GM21447 (cell line): ENCODE measurements at regions not wholly inside any gene's neighbourhood (a gene's known extent, or its start where the extent isn't known, plus 50 kb on each side); places are given as distances from the start of the nearest gene placed in this dataset.

ENCODE experiments used
- ATAC-seq: cut with Tn5 transposase; IDR thresholded peaks from one replicate; pipeline ENCODE4 v1.9.1; 2021; ENCODE audit not compliant: unreplicated experiment

DNA sequence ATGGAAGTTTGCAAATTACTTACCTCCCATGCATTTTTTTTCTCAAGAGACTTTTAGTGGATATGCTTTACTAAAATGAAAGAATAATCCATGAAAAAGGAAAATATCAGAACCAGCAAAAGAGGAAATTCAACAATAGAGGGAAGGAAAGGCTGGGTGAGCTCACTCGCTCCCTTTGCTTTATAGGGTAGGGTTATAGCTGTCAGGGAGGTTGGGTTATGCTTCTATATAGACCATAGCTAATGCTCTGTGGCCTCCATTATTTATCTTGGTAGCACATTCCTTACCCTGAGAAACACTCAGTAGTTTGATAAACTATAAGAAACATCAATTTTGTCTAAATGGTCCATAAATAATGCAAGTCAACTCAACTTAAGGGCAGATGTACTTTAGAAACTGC lies 215.9 kb upstream of the FAR2 start:
- ATAC-seq = no peak

DNA sequence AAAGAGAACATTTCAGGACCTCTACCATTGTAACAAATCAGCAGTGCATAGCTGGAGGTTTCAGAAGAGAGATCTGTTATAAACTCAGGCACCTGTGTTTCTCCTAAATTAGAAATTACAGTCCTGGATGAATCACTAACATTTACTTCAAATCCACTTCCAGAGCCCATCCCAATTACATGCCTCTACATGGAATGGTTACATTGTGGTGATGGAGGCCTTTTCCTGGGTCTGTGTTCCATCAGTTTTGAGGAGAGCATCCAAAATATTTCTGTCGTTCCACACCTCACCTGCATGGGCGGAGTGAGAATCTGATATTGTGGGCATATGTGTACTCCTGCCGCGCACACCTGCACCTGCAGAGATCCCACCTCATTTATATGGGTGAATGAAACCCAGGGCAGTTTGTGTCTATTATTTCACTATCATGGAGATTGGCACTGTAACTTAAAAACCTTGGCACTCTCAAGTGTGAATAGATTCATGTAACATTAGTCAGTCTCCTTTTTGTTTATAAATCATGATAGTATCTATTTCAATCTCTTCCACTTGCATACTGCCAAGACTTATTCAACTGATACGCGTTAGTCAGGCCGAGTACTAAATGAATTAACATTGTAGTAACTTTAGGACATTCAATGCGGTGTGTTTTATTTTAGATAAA lies 215.1 kb upstream of the FAR2 start:
- no peak for ATAC-seq

DNA sequence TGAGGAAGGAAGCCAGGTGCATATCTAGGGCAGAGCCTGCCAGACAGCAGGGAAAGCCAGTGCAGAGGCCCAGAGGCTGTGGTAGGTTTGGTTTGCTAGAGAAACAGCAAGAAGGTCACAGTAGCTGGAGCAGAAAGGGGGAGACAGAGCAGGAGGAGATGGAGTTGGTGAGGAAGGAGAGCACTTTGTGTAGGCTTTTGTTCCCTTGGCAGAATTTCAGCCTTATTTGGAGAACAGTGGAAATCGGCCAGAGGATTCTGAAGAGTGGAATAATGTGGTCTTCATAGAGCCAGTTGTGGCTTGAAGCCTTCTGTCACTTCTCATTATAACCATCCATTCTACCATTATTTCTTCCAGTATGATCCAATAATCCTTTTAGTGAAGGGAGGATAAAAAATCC lies 212.9 kb upstream of the FAR2 start:
- ATAC-seq = no peak

DNA sequence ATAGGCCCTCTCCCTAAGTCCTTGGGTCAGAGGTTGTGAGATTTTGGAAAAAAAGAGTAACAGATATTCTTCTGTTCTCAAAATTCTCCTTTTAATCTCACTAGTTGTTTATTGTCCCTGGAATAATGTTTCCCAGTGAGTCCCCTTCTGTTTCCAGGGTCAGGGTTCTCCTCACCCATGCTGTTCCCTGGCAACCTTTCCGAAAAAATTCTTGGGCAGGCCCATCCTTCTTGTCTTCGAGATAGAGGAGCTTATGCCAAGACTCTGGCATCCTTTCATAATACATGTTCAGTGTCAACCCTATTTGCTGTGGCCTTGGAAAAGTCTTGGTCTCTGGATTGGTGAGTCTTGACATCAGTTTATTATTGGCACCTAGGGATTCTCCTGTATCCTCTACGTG lies 212.4 kb upstream of the FAR2 start:
- ATAC-seq = no peak

DNA sequence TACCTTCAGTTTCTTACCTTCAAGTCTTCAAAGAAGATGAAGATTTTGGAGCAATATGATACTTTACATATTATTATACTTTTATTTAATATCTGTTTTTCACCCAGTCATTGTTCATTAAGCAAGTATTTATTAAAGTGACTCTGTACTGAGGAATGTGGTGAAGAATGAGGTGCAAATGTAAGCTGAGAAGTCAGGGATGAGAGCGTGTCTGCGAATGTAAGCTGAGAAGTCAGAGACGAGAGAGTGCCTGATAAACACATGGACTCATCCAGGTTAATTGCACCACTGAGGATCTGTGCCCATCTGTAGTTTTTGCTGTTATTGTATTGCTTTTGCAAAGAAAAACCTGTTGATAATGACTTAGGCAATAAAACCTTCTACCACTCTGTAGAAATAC lies 211.9 kb upstream of the FAR2 start:
- no peak for ATAC-seq

DNA sequence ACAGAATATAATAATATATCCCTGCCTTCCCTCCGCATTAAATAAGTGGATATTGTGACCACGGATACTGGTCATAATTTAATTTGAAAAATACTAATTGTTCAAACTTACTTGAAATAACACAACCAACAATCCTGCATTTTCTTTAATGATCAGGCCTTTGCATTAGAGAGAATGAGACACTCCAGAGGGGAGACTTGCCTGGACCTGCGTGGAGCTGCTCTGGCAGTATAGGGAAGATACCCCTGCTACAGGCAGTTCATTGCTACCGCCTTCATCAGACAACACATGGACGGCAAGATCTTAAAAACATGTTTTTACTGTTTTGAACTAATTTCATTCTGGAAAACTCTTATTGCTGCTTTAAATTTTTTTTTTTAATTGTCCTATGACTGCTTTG lies 211.0 kb upstream of the FAR2 start:
- ATAC-seq = no peak

DNA sequence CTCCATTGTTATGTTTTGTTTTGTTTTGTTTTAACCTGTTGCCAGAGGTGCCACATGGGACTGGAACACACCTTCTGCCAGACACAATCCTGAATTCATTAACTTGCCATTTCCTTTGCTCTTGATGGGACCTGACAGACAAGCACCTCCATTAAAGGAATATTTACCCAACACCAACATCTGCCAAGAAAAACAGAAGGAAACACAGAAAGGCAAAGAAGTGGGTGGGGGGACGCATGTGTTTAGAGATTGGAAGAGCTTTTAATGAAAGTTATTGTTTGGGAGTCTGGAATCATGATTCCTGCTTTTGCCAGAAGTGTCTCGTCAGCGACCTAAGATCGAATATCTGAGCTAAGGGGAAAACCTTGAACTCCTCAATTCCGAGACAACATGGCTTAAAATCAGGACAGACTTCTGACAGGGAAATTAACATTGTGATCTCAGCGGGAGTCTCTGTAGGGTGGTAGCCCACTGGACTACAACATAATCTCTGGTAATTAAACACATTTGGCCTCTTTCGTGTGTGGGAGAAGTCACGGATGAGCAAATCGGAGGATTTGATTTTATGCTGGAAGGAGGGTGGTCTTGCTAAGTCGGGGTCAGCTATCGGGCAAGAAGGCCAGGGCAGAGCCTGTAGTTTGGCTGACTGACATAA lies 210.4 kb upstream of the FAR2 start:
- no peak for ATAC-seq

DNA sequence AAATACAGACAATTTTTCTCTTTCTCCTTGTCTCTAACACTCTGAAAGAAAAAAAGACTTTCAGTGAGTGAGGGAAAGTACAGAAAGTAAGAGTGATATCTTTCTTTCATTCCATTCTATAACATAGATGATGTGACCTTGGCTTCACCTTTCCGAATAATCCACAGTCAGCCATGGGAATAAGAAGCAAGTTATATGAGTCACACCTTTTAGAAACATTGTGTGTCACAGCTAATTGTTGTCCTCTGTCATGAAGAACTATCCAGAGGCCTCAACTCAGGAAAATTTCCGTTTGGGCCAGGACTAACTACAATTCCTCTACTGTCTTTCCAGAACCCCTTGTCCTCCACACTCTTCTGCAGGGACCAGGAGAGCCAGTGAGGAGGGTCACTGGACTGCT lies 209.7 kb upstream of the FAR2 start:
- ATAC-seq = no peak

DNA sequence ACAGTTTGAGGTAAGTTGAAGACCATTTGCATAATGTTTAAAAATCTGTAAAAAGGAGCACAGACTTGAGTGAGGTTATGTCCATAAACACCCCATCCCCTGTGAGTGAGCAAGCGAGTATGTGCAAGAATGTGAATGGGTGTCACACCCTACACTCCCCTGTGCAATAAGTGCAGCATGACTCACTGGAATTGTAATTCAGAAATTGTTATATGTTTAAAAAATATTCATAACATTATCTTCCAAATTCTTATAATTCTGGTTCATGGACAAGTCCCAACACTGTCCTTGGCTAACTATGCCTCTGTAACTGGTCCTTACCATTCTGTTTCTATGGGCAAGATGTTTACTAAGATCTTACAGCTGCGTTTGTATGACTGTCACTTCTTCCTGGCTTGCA lies 207.8 kb upstream of the FAR2 start:
- ATAC-seq = no peak

DNA sequence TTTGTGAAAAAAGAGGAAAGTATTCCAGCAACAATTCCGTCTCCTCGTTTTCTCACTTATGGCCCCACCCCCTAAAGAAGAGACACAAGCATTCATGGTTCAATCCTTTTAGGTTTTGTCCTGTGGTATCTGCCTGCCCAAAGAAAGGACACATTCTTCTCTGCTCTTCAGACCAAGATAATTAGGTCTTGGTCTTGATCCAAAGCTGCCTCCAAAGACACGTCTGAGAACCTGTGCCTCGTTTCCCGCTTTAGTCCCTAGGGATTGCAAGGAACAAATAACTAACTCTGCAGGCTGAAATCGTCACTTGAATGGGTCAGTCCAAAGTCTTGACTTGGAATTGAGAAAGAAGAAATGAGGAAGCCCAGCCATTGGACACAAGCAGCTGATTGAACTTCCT lies 202.7 kb upstream of the FAR2 start:
- no peak for ATAC-seq

DNA sequence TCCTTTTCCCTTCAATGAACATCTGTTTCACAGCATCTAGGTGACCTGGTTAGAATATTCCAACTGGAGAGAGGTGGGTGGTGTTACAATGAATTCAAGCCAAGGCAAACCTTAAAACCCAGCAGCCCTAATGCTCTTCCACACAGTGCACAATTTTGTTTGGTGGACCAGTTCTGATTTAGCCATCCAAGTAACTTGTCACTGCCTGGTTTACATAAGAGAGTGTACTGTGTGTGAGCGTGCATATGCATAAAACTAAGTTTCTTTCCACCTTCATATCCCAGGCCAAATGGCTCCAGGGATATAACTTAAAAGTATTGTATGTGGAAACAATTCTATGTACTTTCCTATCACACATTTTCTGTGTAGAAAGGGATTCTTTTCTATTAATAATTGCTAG lies 200.4 kb upstream of the FAR2 start:
- no peak for ATAC-seq

DNA sequence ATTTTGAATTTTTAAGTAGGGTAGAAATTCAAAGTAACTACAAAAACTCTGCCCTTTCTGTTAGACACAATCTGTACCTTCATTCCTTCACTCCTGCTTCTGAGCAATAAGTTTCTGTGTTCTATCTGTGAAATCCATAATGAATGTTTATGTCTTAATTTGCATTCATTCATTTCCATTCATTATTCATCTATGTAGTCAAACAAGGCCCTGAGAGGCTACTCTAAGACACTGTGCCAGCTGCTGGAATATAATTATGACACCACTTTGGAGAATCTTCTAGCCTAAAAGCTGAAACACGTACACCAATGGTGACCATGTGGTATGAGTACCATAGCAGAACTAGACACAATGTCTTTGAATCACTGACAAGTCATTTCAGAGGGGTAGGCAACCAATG lies 199.9 kb upstream of the FAR2 start:
- no peak for ATAC-seq

DNA sequence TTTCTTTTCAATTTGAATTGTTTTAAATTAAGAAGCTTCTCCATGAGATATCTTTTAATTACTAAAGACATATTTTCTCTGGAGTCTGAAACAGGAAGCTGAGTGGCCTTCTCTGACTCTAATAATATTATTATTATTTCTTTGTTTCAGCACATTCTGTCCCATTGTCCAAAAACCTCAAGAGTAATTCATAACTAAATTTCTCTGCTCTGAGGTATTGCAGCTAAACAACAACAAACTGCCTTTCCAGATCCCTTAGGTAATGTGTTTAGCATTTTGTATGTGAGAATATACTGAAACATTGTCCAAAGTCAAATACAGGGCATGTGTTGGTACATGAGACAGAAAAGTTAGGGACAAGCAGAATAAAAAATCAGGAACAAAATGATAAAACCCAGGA lies 199.0 kb upstream of the FAR2 start:
- no peak for ATAC-seq

DNA sequence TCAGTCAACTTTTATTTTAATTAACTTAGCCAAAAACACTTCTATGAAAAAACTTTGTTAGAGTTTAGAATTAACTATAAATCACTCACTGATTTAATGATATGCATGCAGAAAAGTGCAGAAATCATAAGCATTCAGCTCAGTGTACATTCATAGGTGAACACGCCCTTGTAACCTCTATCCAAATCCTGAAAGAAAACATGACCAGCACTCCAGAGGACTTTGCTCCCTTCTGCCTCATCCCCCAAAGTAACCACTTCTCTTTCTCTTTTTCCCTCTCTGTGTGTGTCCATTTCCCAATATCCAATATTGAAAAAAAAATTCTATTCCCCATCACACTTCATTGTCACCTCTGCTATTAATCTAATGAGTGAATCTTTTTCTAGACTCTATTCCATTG lies 197.1 kb upstream of the FAR2 start:
- ATAC-seq = no peak

DNA sequence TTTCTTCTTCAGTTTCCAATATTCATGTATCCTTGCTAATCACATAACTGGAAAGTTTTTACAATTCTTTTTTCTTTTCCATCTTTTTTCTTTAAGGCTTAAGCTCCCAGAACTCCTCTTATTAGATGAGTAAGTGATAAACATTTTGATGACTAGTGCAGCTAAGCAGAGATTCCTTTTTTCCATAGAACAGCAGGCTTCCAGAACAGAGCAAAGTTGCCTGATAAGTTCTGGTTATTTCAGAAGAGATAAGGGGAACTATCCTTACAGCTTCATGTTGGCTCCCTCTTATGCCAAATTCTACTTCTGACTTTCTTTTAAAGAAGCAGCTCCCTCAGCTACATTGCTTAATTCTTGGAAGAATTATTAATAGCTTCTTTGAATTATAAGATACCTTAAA lies 194.7 kb upstream of the FAR2 start:
- ATAC-seq = no peak

DNA sequence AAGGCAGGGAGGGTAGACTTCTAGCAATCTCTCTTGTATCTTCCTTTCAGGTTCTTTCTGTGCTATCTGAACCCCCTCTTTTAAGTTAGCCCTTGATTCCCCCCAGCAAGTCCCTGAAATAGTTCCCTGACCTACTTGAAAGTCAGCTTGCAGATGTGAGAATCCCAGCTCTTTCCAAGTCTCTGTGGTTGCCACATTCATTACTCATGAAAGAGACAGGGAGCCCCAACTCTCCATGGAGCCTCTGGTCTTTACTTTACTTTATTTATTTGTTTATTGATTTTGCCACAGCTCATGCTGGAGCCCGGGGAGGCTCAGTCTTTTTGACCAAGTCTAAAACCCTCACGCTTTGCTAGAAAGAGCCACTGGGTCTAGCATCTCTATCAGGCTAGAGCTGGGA lies 193.6 kb upstream of the FAR2 start:
- no peak for ATAC-seq

DNA sequence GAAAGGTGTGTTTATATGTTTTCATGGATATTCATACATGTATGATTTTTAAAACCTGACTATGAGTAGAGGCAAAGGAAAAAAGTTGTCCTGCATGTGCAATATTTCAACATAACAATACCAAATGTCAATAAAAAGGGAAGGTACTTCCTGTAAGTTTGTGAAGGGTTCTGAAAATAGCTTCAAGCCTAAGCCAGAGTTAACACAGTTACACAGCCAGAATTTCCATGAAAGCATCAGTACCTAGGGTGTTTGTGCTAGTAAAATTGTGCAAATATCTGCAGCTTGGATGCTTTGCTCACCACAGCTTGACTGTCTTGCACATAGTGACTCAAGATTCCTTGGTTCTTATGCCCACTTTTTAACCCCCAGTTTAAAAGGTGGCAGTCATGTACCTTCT lies 193.1 kb upstream of the FAR2 start:
- no peak for ATAC-seq

DNA sequence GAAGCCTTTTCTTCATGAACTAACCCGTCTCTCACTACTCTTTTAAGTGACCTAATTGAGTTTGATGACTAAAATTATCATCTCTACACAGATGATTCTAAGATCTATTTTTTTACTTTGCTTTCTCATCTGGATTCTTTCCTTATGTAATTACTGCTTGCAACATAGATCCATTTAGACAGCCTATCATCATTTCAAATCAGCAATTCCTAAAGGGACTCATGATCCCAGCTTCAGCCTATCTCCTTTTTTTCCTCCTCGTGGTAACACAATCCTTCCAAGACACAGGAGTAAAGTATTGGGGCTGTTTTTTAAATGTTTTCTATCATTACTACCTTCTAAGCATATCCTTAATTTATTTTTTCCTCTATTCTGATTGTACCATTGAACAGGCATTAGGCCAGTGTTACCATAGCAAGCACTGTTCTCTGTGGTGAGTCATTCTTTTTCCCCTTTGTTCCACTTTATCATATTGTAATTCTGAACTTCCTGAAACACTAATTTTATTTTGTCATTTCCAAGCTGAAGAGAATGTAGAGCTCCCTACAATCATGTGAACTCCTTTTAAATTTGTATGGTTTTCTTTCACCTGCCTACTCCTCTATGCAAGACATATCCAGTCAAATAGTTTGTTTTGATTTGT lies 190.4 kb upstream of the FAR2 start:
- no peak for ATAC-seq

DNA sequence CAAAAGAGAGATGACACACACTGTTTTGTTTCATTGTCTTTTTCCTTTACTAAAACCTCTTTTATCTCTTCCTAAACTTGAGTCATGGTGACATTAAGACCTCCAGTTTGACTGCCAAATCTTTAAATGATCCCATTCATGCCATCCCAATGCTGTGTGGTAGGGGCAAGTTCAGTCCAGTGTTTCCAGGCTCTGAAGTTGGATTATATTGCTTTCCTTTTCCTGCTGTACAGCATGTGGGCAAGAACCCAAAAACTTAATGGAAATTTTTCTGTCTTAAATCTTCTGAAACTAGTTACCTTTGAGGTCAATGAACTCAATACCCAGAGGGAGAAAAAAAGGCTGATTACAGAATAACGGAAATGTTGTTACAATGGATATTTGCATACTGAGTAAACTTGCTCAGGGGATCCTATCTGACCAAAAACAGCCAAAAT lies 187.1 kb upstream of the FAR2 start:
- ATAC-seq = no peak

DNA sequence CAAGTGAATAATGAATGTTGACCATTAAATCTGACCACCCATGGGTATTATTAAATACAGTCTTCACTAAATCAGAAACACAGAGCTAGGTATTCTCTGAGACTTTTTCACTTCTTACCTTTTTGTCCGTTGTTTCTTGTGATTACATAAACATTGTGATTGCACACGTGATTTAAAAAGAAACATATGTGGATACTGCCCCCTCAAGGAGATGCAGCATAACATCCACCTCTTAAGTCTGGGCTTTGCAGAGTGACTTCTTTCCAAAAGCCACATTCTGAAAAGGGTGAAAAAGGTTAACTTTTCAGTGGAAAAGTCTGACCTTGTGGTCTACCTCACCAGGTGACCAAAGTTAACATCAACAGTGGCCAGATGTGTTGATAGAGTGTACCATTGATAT lies 185.5 kb upstream of the FAR2 start:
- no peak for ATAC-seq

DNA sequence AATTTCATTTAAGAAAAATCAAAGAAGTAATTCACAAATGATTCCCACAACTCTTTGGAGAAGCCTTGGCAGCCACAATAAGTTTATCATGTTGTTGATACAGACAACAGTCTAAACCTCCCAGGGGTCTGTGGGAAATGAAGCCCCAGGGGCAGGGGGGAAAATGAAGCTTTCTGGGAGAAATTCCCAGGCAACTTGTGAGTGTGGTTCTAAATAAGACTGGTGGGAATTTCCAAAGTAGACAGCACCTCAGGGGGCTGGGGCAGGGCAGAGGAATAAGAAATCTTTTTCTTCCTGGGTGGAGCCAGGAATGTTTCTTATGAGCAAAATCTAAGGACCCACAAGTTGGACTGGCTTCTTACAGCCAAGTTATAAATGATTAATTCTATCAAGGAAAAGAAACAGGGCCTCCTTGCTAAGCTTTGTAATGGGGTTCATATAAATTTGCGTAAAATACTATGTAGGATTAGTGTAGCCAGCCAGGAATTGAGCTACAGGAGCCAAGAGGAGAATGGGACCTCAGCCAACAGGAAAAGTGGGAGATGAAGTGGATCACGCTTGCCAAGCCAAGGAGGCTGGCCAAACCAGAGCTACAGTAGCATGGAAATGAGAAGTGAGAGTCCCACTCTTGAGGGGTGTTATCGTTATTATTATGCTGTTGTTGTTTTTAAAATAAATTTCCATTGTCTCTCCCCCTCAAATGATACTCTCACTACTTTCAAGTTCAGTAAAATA lies 182.9 kb upstream of the FAR2 start:
- no peak for ATAC-seq

DNA sequence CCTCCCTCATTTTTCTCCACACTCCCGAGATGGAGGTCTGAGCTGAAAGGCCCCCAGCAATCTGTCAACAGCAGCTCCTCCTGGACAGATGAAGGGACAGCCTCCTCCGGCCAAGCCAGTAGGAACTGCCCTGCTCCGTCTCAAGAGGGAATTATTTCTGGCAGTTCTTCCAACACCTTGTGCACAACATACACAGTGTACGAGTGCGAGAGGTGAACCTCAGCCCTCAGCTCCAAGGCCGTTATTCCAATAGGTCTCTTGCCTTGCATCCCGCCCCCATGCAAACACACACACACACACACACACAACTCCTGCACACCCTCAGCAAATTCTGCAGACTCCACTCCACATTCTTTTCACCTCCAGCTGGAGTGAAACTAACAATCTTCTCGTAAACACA lies 181.7 kb upstream of the FAR2 start:
- no peak for ATAC-seq
